ENCODE measurements at regions not wholly inside any gene's neighbourhood (a gene's known extent, or its start where the extent isn't known, plus 50 kb on each side); places are given as distances from the start of the nearest gene placed in this dataset.

GRCh38 chr3:26960382-26960781, 337.8 kb downstream of the LRRC3B start:
- DNase-seq: no peak
- H3K36me3 ChIP-seq (ENCODE audit: control insufficient read depth in 4 of 4, insufficient read depth in 4 of 4, low read length in 4 of 4): no peaks in the 10 kb centered on the region
- 48 to 71% methylated on average over 1 of the region's 1 CpG for WGBS, 2 donors
- no peak overlapping the region for H3K27ac ChIP-seq (ENCODE audit: low read depth in 1 of 2, low read length in 1 of 2)
- H3K27me3 ChIP-seq (ENCODE audit: control insufficient read depth in 3 of 3, insufficient read depth in 3 of 3, low read length in 2 of 3): no peaks in the 10 kb centered on the region
- ATAC-seq (ENCODE audit: insufficient read depth, low FRiP score): no peak
- no peak overlapping the region for H3K9ac ChIP-seq (ENCODE audit: insufficient read depth in 1 of 2, low read length in 2 of 2)
- H3K4me3 ChIP-seq: no peak overlapping the region
- peaks cover 0 to 7% (median 0%) of the 10 kb centered on the region in 4 donors for H3K9me3 ChIP-seq (ENCODE audit: control insufficient read depth in 4 of 4, insufficient read depth in 3 of 4, low read length in 3 of 4)
- TF ChIP-seq CTCF (IDR thresholded peaks at IDR 0.05; ENCODE audit: control extremely low read depth, extremely low read depth): no peak
- H3K4me1 ChIP-seq (ENCODE audit: control insufficient read depth in 5 of 5, insufficient read depth in 5 of 5, low read length in 5 of 5): peaks cover 0 to 1% (median 0%) of the 10 kb centered on the region in 5 donors

GRCh38 chr3:26962492-26963360, 340.2 kb downstream of the LRRC3B start:
- TF ChIP-seq CTCF (IDR thresholded peaks at IDR 0.05; ENCODE audit: control extremely low read depth, extremely low read depth): no peak
- no peaks in the 10 kb centered on the region for H3K27me3 ChIP-seq (ENCODE audit: control insufficient read depth in 3 of 3, insufficient read depth in 3 of 3, low read length in 2 of 3)
- H3K36me3 ChIP-seq (ENCODE audit: control insufficient read depth in 4 of 4, insufficient read depth in 4 of 4, low read length in 4 of 4): no peaks in the 10 kb centered on the region
- H3K9me3 ChIP-seq (ENCODE audit: control insufficient read depth in 4 of 4, insufficient read depth in 3 of 4, low read length in 3 of 4): peaks cover 0 to 7% (median 0%) of the 10 kb centered on the region in 4 donors
- ATAC-seq (ENCODE audit: insufficient read depth, low FRiP score): no peak
- peaks cover 0 to 1% (median 0%) of the 10 kb centered on the region in 5 donors for H3K4me1 ChIP-seq (ENCODE audit: control insufficient read depth in 5 of 5, insufficient read depth in 5 of 5, low read length in 5 of 5)
- DNase-seq: peak in 2 of 3 donors; percentile 12 to 19
- H3K9ac ChIP-seq (ENCODE audit: insufficient read depth in 1 of 2, low read length in 2 of 2): no peak overlapping the region
- 81 to 90% methylated on average over 6 of the region's 6 CpGs for WGBS, 2 donors
- H3K4me3 ChIP-seq: no peak overlapping the region
- no peak overlapping the region for H3K27ac ChIP-seq (ENCODE audit: low read depth in 1 of 2, low read length in 1 of 2)

GRCh38 chr3:26963361-26963743, 340.8 kb downstream of the LRRC3B start:
- 93 to 94% methylated on average over 5 of the region's 5 CpGs for WGBS, 2 donors
- H3K4me3 ChIP-seq: no peak overlapping the region
- no peaks in the 10 kb centered on the region for H3K36me3 ChIP-seq (ENCODE audit: control insufficient read depth in 4 of 4, insufficient read depth in 4 of 4, low read length in 4 of 4)
- H3K27ac ChIP-seq (ENCODE audit: low read depth in 1 of 2, low read length in 1 of 2): no peak overlapping the region
- peaks cover 0 to 8% (median 0%) of the 10 kb centered on the region in 4 donors for H3K9me3 ChIP-seq (ENCODE audit: control insufficient read depth in 4 of 4, insufficient read depth in 3 of 4, low read length in 3 of 4)
- no peaks in the 10 kb centered on the region for H3K27me3 ChIP-seq (ENCODE audit: control insufficient read depth in 3 of 3, insufficient read depth in 3 of 3, low read length in 2 of 3)
- H3K9ac ChIP-seq (ENCODE audit: insufficient read depth in 1 of 2, low read length in 2 of 2): no peak overlapping the region
- ATAC-seq (ENCODE audit: insufficient read depth, low FRiP score) (no peak), DNase-seq (peak in 1 of 3 donors; percentile 5)
- TF ChIP-seq CTCF (IDR thresholded peaks at IDR 0.05; ENCODE audit: control extremely low read depth, extremely low read depth): no peak
- peaks cover 0 to 1% (median 0%) of the 10 kb centered on the region in 5 donors for H3K4me1 ChIP-seq (ENCODE audit: control insufficient read depth in 5 of 5, insufficient read depth in 5 of 5, low read length in 5 of 5)
